GM19351 (cell line): ENCODE measurements at regions not wholly inside any gene's neighbourhood (a gene's known extent, or its start where the extent isn't known, plus 50 kb on each side); places are given as distances from the start of the nearest gene placed in this dataset.

Source experiments
- ATAC-seq: cut with Tn5 transposase; IDR thresholded peaks from one replicate; pipeline ENCODE4 v1.9.1; 2021; ENCODE audit warnings: mild to moderate bottlenecking, moderate library complexity; ENCODE audit not compliant: unreplicated experiment

- ATAC-seq: no peak
Observed at GRCh38 chr2:34070196-34070595, 471.1 kb upstream of the FAM98A start.

- ATAC-seq: no peak
Observed at GRCh38 chr2:34069604-34070003, 470.5 kb upstream of the FAM98A start.

GRCh38 chr2:34050413-34050812 lies 451.3 kb upstream of the FAM98A start:
- ATAC-seq: no peak

GRCh38 chr2:34045101-34045655 lies 446.1 kb upstream of the FAM98A start:
- no peak for ATAC-seq

- no peak for ATAC-seq
Observed at GRCh38 chr2:34037886-34038285, 438.8 kb upstream of the FAM98A start.

- ATAC-seq: no peak
Observed at GRCh38 chr2:34037157-34037556, 438.1 kb upstream of the FAM98A start.

GRCh38 chr2:34031097-34031496 lies 432.0 kb upstream of the FAM98A start:
- no peak for ATAC-seq

GRCh38 chr2:34030273-34030672 lies 431.2 kb upstream of the FAM98A start:
- no peak for ATAC-seq

- no peak for ATAC-seq
Observed at GRCh38 chr2:34029073-34029472, 430.0 kb upstream of the FAM98A start.

GRCh38 chr2:34025196-34025595 lies 426.1 kb upstream of the FAM98A start:
- ATAC-seq: no peak

GRCh38 chr2:34012715-34013302 lies 413.7 kb upstream of the FAM98A start:
- ATAC-seq: peak; percentile 94

GRCh38 chr2:34011684-34012083 lies 412.6 kb upstream of the FAM98A start:
- ATAC-seq: no peak

- no peak for ATAC-seq
Observed at GRCh38 chr2:34005901-34006300, 406.8 kb upstream of the FAM98A start.

GRCh38 chr2:34004936-34005335 lies 405.8 kb upstream of the FAM98A start:
- no peak for ATAC-seq

- ATAC-seq: peak; percentile 80
Observed at GRCh38 chr2:34003795-34004194, 404.7 kb upstream of the FAM98A start.

GRCh38 chr2:34001557-34001956 lies 402.5 kb upstream of the FAM98A start:
- no peak for ATAC-seq

GRCh38 chr2:33984131-33984530 lies 385.0 kb upstream of the FAM98A start:
- ATAC-seq: no peak

- no peak for ATAC-seq
Observed at GRCh38 chr2:33978471-33978870, 379.4 kb upstream of the FAM98A start.

- ATAC-seq: no peak
Observed at GRCh38 chr2:33975498-33975897, 376.4 kb upstream of the FAM98A start.

- no peak for ATAC-seq
Observed at GRCh38 chr2:33967103-33967502, 368.0 kb upstream of the FAM98A start.

GRCh38 chr2:33958591-33958990 lies 359.5 kb upstream of the FAM98A start:
- ATAC-seq: no peak

- ATAC-seq: no peak
Observed at GRCh38 chr2:33949371-33949770, 350.3 kb upstream of the FAM98A start.

GRCh38 chr2:33946193-33946592 lies 347.1 kb upstream of the FAM98A start:
- no peak for ATAC-seq
